DMS53 treated with DMSO at 0.1 percent for 48 hours (cell line): ENCODE measurements at regions not wholly inside any gene's neighbourhood (a gene's known extent, or its start where the extent isn't known, plus 50 kb on each side); places are given as distances from the start of the nearest gene placed in this dataset.

Source experiments
- DNase-seq: peaks from one replicate; lab custom pipeline; 2025; ENCODE audit not compliant: unreplicated experiment; lab: John Stamatoyannopoulos, UW

- DNase-seq: no peak
Observed at GRCh38 chr2:186276909-186277308, 209.2 kb upstream of the ZC3H15 start.

GRCh38 chr2:186281726-186282125 is 204.3 kb upstream of the ZC3H15 start:
- DNase-seq: no peak

GRCh38 chr2:186294248-186294888 is 191.7 kb upstream of the ZC3H15 start:
- no peak for DNase-seq

GRCh38 chr2:186299610-186300009 is 186.4 kb upstream of the ZC3H15 start:
- DNase-seq: no peak

GRCh38 chr2:186302263-186302662 is 183.8 kb upstream of the ZC3H15 start:
- DNase-seq: no peak

GRCh38 chr2:186303091-186303490 is 183.0 kb upstream of the ZC3H15 start:
- no peak for DNase-seq

- no peak for DNase-seq
Observed at GRCh38 chr2:186304064-186304463, 182.0 kb upstream of the ZC3H15 start.

GRCh38 chr2:186306754-186307153 is 179.3 kb upstream of the ZC3H15 start:
- no peak for DNase-seq

- DNase-seq: peak; percentile 47
Observed at GRCh38 chr2:186307871-186308270, 178.2 kb upstream of the ZC3H15 start.

- peak; percentile 37 for DNase-seq
Observed at GRCh38 chr2:186308347-186308746, 177.7 kb upstream of the ZC3H15 start.

GRCh38 chr2:186309901-186310300 is 176.2 kb upstream of the ZC3H15 start:
- DNase-seq: no peak

GRCh38 chr2:186319105-186319504 is 167.0 kb upstream of the ZC3H15 start:
- no peak for DNase-seq

- DNase-seq: no peak
Observed at GRCh38 chr2:186325827-186326535, 160.1 kb upstream of the ZC3H15 start.

- no peak for DNase-seq
Observed at GRCh38 chr2:186327251-186327868, 158.7 kb upstream of the ZC3H15 start.

- no peak for DNase-seq
Observed at GRCh38 chr2:186328838-186329237, 157.2 kb upstream of the ZC3H15 start.

GRCh38 chr2:186330050-186330449 is 156.0 kb upstream of the ZC3H15 start:
- DNase-seq: no peak

- DNase-seq: no peak
Observed at GRCh38 chr2:186339716-186340115, 146.3 kb upstream of the ZC3H15 start.

GRCh38 chr2:186342029-186342428 is 144.0 kb upstream of the ZC3H15 start:
- DNase-seq: peak; percentile 16

- no peak for DNase-seq
Observed at GRCh38 chr2:186345745-186346144, 140.3 kb upstream of the ZC3H15 start.

- DNase-seq: no peak
Observed at GRCh38 chr2:186346216-186346615, 139.8 kb upstream of the ZC3H15 start.

GRCh38 chr2:186347472-186347871 is 138.6 kb upstream of the ZC3H15 start:
- DNase-seq: peak; percentile 69

- DNase-seq: no peak
Observed at GRCh38 chr2:186348200-186348599, 137.9 kb upstream of the ZC3H15 start.
